Hepatocyte (in vitro differentiated cells): ENCODE measurements at regions not wholly inside any gene's neighbourhood (a gene's known extent, or its start where the extent isn't known, plus 50 kb on each side); places are given as distances from the start of the nearest gene placed in this dataset.

Experiments
- DNase-seq: peaks from one replicate; pipeline ENCODE4 v3.0.0-alpha.2; 2016; ENCODE audit warnings: low spot score
- H2AFZ ChIP-seq: fragments of 200-600 bp; sonication (generic); 2 replicates; pipeline ENCODE4 v1.6.0; 2016; ENCODE audit warnings: antibody characterized with exemption, mild to moderate bottlenecking
- H3K27ac ChIP-seq: fragments of 200-600 bp; sonication (generic); 2 replicates; pipeline ENCODE4 v1.5.1; 2016; ENCODE audit warnings: mild to moderate bottlenecking
- H3K27me3 ChIP-seq: fragments of 200-600 bp; sonication (generic); 2 replicates; pipeline ENCODE4 v1.6.1; 2016
- H3K36me3 ChIP-seq: fragments of 200-600 bp; sonication (generic); replicated peaks from 2 replicates; pipeline ENCODE4 v1.5.1; 2016; ENCODE audit warnings: low read depth; ENCODE audit not compliant: insufficient read depth
- H3K4me1 ChIP-seq: fragments of 200-600 bp; sonication (generic); 2 replicates; pipeline ENCODE4 v1.5.1; 2016; ENCODE audit warnings: mild to moderate bottlenecking, moderate library complexity; ENCODE audit not compliant: insufficient read depth
- H3K4me2 ChIP-seq: fragments of 200-600 bp; sonication (generic); 2 replicates; pipeline ENCODE4 v1.6.0; 2016
- H3K4me3 ChIP-seq: fragments of 200-600 bp; sonication (generic); 2 replicates; pipeline ENCODE4 v1.5.1; 2016; ENCODE audit warnings: mild to moderate bottlenecking
- H3K79me2 ChIP-seq: fragments of 200-600 bp; sonication (generic); 2 replicates; pipeline ENCODE4 v1.6.0; 2017; ENCODE audit warnings: mild to moderate bottlenecking
- H3K9me2 ChIP-seq: fragments of 200-600 bp; sonication (generic); replicated peaks from 2 replicates; pipeline ENCODE4 v1.6.0; 2017; ENCODE audit warnings: mild to moderate bottlenecking; ENCODE audit not compliant: insufficient read depth
- H3K9me3 ChIP-seq: fragments of 200-600 bp; sonication (generic); 2 replicates; pipeline ENCODE4 v1.5.1; 2016; ENCODE audit warnings: low read depth, mild to moderate bottlenecking
- H4K20me1 ChIP-seq: fragments of 200-600 bp; sonication (generic); 2 replicates; pipeline ENCODE4 v1.6.0; 2016; ENCODE audit warnings: mild to moderate bottlenecking; ENCODE audit not compliant: insufficient read depth, poor library complexity, severe bottlenecking
- EZH2 ChIP-seq: fragments of 200-600 bp; sonication (generic); IDR thresholded peaks from 2 replicates; pipeline ENCODE4 v1.6.1; 2016; ENCODE audit warnings: antibody characterized with exemption, mild to moderate bottlenecking, borderline replicate concordance
- EZH2phosphoT487 ChIP-seq: fragments of 200-600 bp; sonication (generic); IDR thresholded peaks from one replicate; pipeline ENCODE4 v1.6.1; 2018; ENCODE audit warnings: antibody characterized with exemption, mild to moderate bottlenecking, low read depth, moderate library complexity; ENCODE audit not compliant: unreplicated experiment, severe bottlenecking
- whole genome bisulfite sequencing: methylation state at CpG from one replicate; pipeline ENCODE4 v1.1.6; 2016; ENCODE audit warnings: low lambda C conversion rate; ENCODE audit errors: missing lambda C conversion rate; 5-methylcytosine and 5-hydroxymethylcytosine counted together
- TF ChIP-seq, protein P1 (sequence below): fragments of 200-600 bp; sonication (generic); IDR thresholded peaks from 2 replicates; pipeline ENCODE4 v1.5.1; 2016; ENCODE audit warnings: antibody characterized with exemption, mild to moderate bottlenecking; ENCODE audit not compliant: poor library complexity

DNA sequence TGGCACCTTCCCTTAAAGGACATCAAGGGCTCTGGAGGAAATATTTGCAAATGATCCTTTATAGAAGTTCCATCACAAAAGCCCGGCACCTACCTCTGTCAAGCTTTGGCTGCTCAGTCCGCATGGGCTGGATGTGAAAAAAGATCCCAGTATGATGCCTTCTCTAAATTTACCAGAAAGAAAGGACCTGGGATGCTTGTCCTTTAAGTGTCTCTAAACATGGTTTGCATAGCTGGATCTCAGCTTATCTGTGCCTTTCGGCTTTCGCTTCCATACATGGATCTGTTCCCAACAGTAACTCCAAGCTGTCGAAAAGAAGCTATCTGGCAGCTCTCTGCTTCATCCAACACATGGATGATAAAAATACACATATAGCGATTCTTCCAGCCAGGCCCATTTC lies 60.4 kb upstream of the SLC8A1 start:
- no peaks in the 10 kb centered on the region for H3K27me3 ChIP-seq
- 66% methylated on average over 6 of the region's 6 CpGs for WGBS
- no peak overlapping the region for H2AFZ ChIP-seq
- no peak for TF ChIP-seq EZH2phosphoT487
- no peak for TF ChIP-seq EZH2
- TF ChIP-seq, protein P1, sequence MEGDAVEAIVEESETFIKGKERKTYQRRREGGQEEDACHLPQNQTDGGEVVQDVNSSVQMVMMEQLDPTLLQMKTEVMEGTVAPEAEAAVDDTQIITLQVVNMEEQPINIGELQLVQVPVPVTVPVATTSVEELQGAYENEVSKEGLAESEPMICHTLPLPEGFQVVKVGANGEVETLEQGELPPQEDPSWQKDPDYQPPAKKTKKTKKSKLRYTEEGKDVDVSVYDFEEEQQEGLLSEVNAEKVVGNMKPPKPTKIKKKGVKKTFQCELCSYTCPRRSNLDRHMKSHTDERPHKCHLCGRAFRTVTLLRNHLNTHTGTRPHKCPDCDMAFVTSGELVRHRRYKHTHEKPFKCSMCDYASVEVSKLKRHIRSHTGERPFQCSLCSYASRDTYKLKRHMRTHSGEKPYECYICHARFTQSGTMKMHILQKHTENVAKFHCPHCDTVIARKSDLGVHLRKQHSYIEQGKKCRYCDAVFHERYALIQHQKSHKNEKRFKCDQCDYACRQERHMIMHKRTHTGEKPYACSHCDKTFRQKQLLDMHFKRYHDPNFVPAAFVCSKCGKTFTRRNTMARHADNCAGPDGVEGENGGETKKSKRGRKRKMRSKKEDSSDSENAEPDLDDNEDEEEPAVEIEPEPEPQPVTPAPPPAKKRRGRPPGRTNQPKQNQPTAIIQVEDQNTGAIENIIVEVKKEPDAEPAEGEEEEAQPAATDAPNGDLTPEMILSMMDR: no peak
- no peak overlapping the region for H3K27ac ChIP-seq
- H3K36me3 ChIP-seq: no peaks in the 10 kb centered on the region
- no peaks in the 10 kb centered on the region for H4K20me1 ChIP-seq
- no peak overlapping the region for H3K4me3 ChIP-seq
- no peaks in the 10 kb centered on the region for H3K9me2 ChIP-seq
- peak overlapping the region; percentile 18 for H3K4me2 ChIP-seq
- no peaks in the 10 kb centered on the region for H3K9me3 ChIP-seq
- no peak for DNase-seq
- no peaks in the 10 kb centered on the region for H3K79me2 ChIP-seq
- no peaks in the 10 kb centered on the region for H3K4me1 ChIP-seq

DNA sequence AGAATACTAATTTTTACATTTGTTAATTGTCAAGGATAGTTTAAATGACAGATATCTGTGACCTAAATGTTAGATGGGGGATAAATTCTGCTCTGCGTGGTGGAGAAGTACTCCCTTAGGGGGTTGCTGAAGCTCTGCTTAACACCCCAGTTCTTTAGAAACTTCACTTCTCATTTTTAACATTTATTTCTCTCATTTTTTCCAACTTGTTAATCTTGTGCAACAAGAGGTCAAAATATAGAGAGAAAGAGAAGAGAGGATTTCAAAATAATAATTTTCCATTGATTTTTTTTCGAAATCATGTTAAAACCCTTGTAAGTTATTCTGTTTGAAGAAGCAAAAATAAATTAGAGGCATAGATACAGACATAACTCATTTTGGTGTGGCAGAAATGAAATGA lies 61.3 kb upstream of the SLC8A1 start:
- H3K4me1 ChIP-seq: no peaks in the 10 kb centered on the region
- H3K79me2 ChIP-seq: no peaks in the 10 kb centered on the region
- H2AFZ ChIP-seq: no peak overlapping the region
- no peaks in the 10 kb centered on the region for H3K9me2 ChIP-seq
- H4K20me1 ChIP-seq: no peaks in the 10 kb centered on the region
- no peak for DNase-seq
- no peaks in the 10 kb centered on the region for H3K9me3 ChIP-seq
- no peaks in the 10 kb centered on the region for H3K36me3 ChIP-seq
- 87% methylated on average over 2 of the region's 2 CpGs for WGBS
- H3K4me2 ChIP-seq: no peak overlapping the region
- no peak overlapping the region for H3K27ac ChIP-seq
- H3K4me3 ChIP-seq: no peak overlapping the region
- TF ChIP-seq EZH2phosphoT487 (no peak), EZH2 (no peak)
- TF ChIP-seq, protein P1: no peak
- no peaks in the 10 kb centered on the region for H3K27me3 ChIP-seq

DNA sequence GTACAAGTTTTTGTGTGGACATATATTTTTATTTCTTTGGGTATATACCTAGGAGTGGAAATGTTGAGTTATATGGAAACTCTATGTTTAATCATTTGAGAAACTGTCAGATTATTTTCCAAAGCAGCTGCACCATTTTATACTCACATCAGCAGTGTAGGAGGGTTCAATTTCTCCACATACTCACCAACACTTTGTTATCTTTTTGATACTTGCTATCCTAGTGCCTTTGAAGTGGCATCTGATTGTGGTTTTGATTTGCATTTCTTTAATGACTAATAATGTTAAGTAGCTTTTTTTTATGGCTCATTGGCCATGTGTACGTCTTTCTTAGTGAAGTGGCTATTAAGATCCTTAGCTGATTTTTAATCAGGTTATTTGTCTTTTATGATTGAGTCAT lies 64.7 kb upstream of the SLC8A1 start:
- Histone ChIP-seq H4K20me1 (no peaks in the 10 kb centered on the region), H3K79me2 (no peaks in the 10 kb centered on the region), H3K27me3 (no peaks in the 10 kb centered on the region), H3K4me1 (no peaks in the 10 kb centered on the region), H3K9me3 (no peaks in the 10 kb centered on the region), H3K9me2 (no peaks in the 10 kb centered on the region), H3K4me3 (no peak overlapping the region), H2AFZ (no peak overlapping the region), H3K36me3 (no peaks in the 10 kb centered on the region), H3K27ac (no peak overlapping the region), H3K4me2 (no peak overlapping the region)
- no peak for DNase-seq
- TF ChIP-seq EZH2phosphoT487 (no peak), EZH2 (no peak)
- TF ChIP-seq, protein P1: no peak
- WGBS: 68% methylated on average over 1 of the region's 1 CpG

DNA sequence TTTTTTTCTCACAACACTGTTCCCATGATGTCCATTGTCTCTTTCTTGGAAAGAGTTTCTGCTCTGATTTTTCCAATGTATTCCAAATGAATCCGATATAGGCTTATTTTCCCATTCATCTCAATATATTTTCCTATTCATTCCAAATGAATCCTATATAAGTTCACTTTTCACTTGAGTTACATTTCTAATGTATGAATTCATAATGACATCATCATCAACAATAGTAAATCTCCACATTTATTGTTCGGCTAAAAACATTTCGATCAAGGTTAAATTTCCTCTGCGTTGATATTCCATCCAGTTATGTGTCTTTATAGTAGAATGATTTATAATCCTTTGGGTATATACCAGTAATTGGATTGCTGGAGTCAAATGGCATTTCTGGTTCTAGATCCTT lies 76.7 kb upstream of the SLC8A1 start:
- no peak overlapping the region for H3K4me3 ChIP-seq
- no peaks in the 10 kb centered on the region for H3K27me3 ChIP-seq
- H3K4me2 ChIP-seq: no peak overlapping the region
- H4K20me1 ChIP-seq: no peaks in the 10 kb centered on the region
- no peaks in the 10 kb centered on the region for H3K9me2 ChIP-seq
- no peak for DNase-seq
- H3K36me3 ChIP-seq: no peaks in the 10 kb centered on the region
- no peaks in the 10 kb centered on the region for H3K79me2 ChIP-seq
- TF ChIP-seq, protein P1: no peak
- TF ChIP-seq EZH2phosphoT487: no peak
- no peak for TF ChIP-seq EZH2
- no peak overlapping the region for H2AFZ ChIP-seq
- H3K9me3 ChIP-seq: no peaks in the 10 kb centered on the region
- no peaks in the 10 kb centered on the region for H3K4me1 ChIP-seq
- no peak overlapping the region for H3K27ac ChIP-seq
- WGBS: 92% methylated on average over 4 of the region's 4 CpGs
